Lower lobe of right lung (tissue), 2 donors: ENCODE measurements at regions not wholly inside any gene's neighbourhood (a gene's known extent, or its start where the extent isn't known, plus 50 kb on each side); places are given as distances from the start of the nearest gene placed in this dataset.

Source experiments
- ATAC-seq, 2 donors: fragments of 200-7000 bp; cut with Tn5 transposase; one replicate each; pipeline ENCODE4 v1.9.1; 2020 to 2022; ENCODE audit warnings: mild to moderate bottlenecking in 2 of 2, moderate library complexity in 2 of 2
- DNase-seq: peaks from one replicate; pipeline ENCODE4 v3.0.0-alpha.2; 2020
- H3K27ac ChIP-seq: fragments of 200-600 bp; one replicate; pipeline ENCODE4 v1.8.0; 2022
- H3K27me3 ChIP-seq: fragments of 200-600 bp; one replicate; pipeline ENCODE4 v1.8.0; 2022; ENCODE audit warnings: low read depth
- H3K36me3 ChIP-seq: fragments of 200-600 bp; one replicate; pipeline ENCODE4 v1.8.0; 2022; ENCODE audit warnings: mild to moderate bottlenecking
- H3K4me1 ChIP-seq: fragments of 200-600 bp; one replicate; pipeline ENCODE4 v1.8.0; 2022
- H3K4me3 ChIP-seq: fragments of 200-600 bp; one replicate; pipeline ENCODE4 v1.8.0; 2022; ENCODE audit warnings: mild to moderate bottlenecking
- H3K9me3 ChIP-seq: fragments of 200-600 bp; one replicate; pipeline ENCODE4 v1.8.0; 2022
- CTCF ChIP-seq: fragments of 200-600 bp; IDR thresholded peaks from one replicate; pipeline ENCODE4 v1.8.0; 2022; ENCODE audit warnings: antibody characterized with exemption, mild to moderate bottlenecking
- intact Hi-C: fragments of 100-400 bp; cut with DNase I; formaldehyde crosslinking; loops from one replicate; pipeline ENCODE4 v1.11.0; 2022
- donor health status: DM: no; HTN: yes; CAD: no; lungs with severe emphysema.

- H3K9me3 ChIP-seq, result no peaks in the 10 kb centered on the region
- no peaks in the 10 kb centered on the region for H3K36me3 ChIP-seq
- intact Hi-C loops, result no loop called here
- no peak for TF ChIP-seq CTCF
- H3K4me3 ChIP-seq, result no peak overlapping the region
- no peak for DNase-seq
- ATAC-seq, result no peak
- no peak overlapping the region for H3K27ac ChIP-seq
- no peaks in the 10 kb centered on the region for H3K27me3 ChIP-seq
- H3K4me1 ChIP-seq, result no peaks in the 10 kb centered on the region
Measured at GRCh38 chr2:217634871-217635270, 367.9 kb downstream of the TNS1 start.

GRCh38 chr2:217632043-217632442 is 370.8 kb downstream of the TNS1 start:
- H3K27ac ChIP-seq, result no peak overlapping the region
- no peak overlapping the region for H3K4me3 ChIP-seq
- no peaks in the 10 kb centered on the region for H3K9me3 ChIP-seq
- intact Hi-C loops, result no loop called here
- DNase-seq, result no peak
- no peaks in the 10 kb centered on the region for H3K4me1 ChIP-seq
- TF ChIP-seq CTCF, result no peak
- ATAC-seq, result peak in 1 of 2 donors; percentile 33
- no peaks in the 10 kb centered on the region for H3K27me3 ChIP-seq
- H3K36me3 ChIP-seq, result no peaks in the 10 kb centered on the region

GRCh38 chr2:217631115-217631514 is 371.7 kb downstream of the TNS1 start:
- Histone ChIP-seq H3K9me3 (no peaks in the 10 kb centered on the region), H3K4me1 (no peaks in the 10 kb centered on the region), H3K36me3 (no peaks in the 10 kb centered on the region), H3K27me3 (no peaks in the 10 kb centered on the region), H3K4me3 (no peak overlapping the region), H3K27ac (no peak overlapping the region)
- ATAC-seq (no peak), DNase-seq (no peak)
- intact Hi-C loops, result no loop called here
- no peak for TF ChIP-seq CTCF

- intact Hi-C loops, result no loop called here
- Histone ChIP-seq H3K27ac (no peak overlapping the region), H3K27me3 (no peaks in the 10 kb centered on the region), H3K9me3 (no peaks in the 10 kb centered on the region), H3K36me3 (no peaks in the 10 kb centered on the region), H3K4me1 (no peaks in the 10 kb centered on the region), H3K4me3 (no peak overlapping the region)
- ATAC-seq (no peak), DNase-seq (no peak)
- TF ChIP-seq CTCF, result no peak
Measured at GRCh38 chr2:217629347-217629746, 373.4 kb downstream of the TNS1 start.

GRCh38 chr2:217628061-217628460 is 374.7 kb downstream of the TNS1 start:
- no peak for ATAC-seq
- H3K27ac ChIP-seq, result no peak overlapping the region
- H3K4me3 ChIP-seq, result no peak overlapping the region
- intact Hi-C loops, result no loop called here
- no peak for TF ChIP-seq CTCF
- H3K36me3 ChIP-seq, result no peaks in the 10 kb centered on the region
- H3K4me1 ChIP-seq, result no peaks in the 10 kb centered on the region
- no peaks in the 10 kb centered on the region for H3K27me3 ChIP-seq
- no peak for DNase-seq
- H3K9me3 ChIP-seq, result no peaks in the 10 kb centered on the region

- no peaks in the 10 kb centered on the region for H3K27me3 ChIP-seq
- no peaks in the 10 kb centered on the region for H3K9me3 ChIP-seq
- H3K27ac ChIP-seq, result no peak overlapping the region
- intact Hi-C loops, result no loop called here
- DNase-seq (no peak), ATAC-seq (no peak)
- no peaks in the 10 kb centered on the region for H3K36me3 ChIP-seq
- TF ChIP-seq CTCF, result no peak
- no peak overlapping the region for H3K4me3 ChIP-seq
- peaks cover 7% of the 10 kb centered on the region for H3K4me1 ChIP-seq
Measured at GRCh38 chr2:217626926-217627325, 375.9 kb downstream of the TNS1 start.
